Left kidney (tissue), 1 donor: ENCODE measurements at regions not wholly inside any gene's neighbourhood (a gene's known extent, or its start where the extent isn't known, plus 50 kb on each side); places are given as distances from the start of the nearest gene placed in this dataset.

Experiments
- DNase-seq: peaks from one replicate; pipeline ENCODE4 v3.0.0-alpha.2; 2013

DNA sequence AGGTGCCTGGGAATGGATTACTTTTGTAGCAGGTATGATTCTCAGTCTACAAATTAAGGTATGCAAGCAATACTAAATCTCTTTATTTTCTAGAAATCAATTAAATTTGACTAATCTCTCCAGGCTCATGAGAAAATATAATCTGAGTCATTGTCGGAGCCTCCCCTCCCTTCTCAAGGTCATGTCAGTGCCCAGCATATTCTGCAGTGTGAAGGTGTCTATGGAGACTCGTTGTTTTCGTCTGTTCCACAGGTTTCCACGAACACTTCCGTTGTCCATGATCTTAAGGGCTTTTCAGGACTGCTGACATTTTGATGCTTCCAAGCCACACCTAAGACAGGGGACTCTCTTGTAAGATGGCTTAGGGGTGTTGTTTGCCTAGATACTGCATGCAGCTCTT lies 56.6 kb upstream of the SCOC start:
- no peak for DNase-seq

GRCh38 chr4:140315970-140316369 lies 57.5 kb upstream of the SCOC start:
- no peak for DNase-seq

GRCh38 chr4:140315438-140315837 lies 58.0 kb upstream of the SCOC start:
- no peak for DNase-seq

- DNase-seq = no peak
These were observed 58.4 kb upstream of the SCOC start for GRCh38 chr4:140315019-140315418.

GRCh38 chr4:140312100-140312499 lies 61.3 kb upstream of the SCOC start:
- DNase-seq = no peak

DNA sequence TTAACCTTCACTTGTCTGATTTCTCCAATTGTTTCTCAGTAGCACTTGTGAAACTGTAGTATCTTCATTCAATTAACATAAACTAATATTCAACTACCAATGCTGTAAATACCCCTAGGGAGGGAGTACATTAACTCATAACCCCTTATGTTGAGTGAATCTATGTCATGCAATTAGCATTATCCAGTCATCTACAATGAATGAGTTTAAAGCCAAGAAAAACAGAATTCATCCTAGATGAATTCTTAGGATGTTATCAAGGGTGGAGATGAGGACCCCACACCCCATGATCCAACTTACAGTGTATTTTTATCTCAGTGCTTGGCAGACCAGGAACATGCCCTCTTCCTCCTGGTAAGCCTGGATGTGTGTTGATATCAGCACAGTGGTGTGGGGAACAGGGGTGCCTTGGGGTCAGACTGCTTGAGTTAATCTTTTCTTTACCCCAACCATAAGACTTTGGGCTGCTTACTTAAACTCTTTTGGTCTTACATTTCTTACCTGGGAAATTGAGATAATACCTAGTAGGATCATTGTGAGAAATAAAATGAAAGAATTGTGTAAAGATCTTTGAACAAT lies 62.1 kb upstream of the SCOC start:
- no peak for DNase-seq

DNA sequence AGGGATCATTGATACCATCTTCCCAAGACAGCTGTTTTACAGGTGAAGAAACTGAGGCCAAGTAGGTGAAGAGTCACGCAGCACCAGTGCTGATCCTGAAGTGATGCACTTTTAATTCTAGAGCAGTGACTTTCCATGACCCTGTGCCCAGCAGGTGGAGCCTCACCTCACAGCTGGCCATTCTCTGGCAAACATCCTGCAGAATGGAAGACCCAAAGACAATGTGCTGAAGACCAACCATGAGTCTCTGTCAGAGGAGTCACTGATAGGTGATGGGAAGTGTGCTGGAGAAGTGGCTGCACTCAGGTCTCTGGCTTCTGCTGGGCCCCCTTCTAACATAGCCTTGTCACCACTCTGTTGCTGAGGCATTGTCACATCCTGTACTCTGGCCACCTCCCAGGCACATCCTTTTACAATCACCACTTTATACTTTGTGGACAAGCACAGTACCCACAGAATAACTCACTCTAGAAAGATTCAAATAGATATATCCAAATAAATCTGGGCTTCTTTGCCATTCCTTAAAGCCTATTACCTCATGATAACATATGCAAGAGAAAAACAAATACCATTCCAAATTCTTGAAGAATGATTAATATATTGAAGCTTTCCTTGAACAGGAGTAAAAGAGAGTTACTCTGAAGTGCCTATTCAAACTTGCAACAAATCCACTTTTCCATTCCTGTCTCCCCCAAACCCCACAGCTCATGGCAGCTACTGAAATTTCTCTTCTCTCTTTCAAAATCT lies 64.1 kb upstream of the SCOC start:
- DNase-seq = no peak

DNA sequence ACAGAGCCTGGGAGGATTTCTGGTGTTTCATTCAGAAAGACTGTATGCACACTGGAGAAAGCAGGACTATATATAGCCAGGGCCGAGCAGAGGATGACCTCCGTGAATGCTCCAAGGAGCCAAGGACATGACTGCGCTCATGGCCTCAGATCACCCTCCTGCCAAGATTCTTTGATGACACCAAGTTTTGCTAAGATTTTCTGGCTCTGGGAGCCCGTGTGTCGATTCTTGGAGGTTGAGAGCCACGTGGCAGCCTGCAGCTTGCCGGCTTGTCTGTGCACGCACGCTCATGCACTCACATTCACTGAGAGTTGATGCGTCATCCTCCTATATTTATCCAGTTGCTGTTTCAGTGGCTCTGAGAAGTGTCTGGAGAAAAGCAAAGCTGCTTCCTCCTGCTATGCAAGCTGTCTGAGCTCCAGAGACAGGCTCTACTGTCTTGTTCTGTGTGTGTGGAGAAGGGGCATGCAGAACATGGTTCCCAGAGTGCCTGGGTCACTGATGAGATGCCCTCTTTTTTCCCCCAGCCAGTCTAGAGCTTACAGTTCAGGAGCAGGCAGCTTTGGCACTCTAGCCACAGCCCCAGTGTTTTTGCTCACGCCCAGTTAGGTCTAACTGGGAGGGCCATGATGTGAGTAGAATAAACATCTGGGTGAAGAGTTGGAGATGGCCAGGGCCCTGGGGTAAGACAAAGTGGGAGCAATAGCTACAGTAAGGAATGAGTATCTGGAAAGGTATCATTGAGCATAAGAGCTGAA lies 64.9 kb upstream of the SCOC start:
- DNase-seq = no peak

DNA sequence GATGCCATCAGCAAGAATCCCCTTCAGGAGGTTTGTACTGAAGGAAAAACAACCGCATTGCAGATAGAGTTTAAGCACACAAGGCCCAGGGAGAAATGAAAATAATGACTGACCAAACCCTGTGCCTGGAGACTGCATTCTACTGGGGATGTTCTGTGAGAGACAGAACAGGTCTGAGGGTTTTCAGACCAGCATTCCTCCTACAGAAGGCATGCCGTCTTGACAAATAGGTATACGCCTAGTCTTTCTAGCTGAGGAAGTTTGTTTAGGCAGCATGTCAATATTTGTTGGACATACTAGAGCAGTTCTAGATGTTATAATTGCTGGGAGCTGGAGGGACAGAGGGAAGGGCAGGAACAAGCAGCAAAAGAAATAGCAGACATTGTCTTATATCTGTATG lies 68.4 kb upstream of the SCOC start:
- no peak for DNase-seq

DNA sequence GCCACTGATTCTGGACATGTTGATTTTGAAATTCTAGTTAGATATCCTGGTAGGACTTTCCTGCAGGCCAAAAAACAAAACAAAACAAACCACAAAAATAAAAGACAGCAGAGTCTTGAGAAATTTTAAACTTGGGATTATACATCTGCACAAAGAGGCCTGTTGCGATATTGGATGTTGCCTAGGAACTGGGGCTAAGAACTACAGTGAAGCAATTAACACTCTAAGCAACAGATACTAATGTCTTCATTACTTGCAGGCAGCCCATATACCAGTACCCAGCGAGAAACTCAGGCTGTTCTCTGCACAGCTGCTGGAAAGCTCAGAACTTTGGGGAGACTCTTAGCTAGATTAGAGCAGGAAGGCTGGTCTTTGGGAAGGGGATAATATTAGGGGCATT lies 69.1 kb upstream of the SCOC start:
- no peak for DNase-seq

- DNase-seq = no peak
These were observed 71.1 kb upstream of the SCOC start for GRCh38 chr4:140302151-140302859.

GRCh38 chr4:140300271-140300970 lies 73.0 kb upstream of the SCOC start:
- no peak for DNase-seq

DNA sequence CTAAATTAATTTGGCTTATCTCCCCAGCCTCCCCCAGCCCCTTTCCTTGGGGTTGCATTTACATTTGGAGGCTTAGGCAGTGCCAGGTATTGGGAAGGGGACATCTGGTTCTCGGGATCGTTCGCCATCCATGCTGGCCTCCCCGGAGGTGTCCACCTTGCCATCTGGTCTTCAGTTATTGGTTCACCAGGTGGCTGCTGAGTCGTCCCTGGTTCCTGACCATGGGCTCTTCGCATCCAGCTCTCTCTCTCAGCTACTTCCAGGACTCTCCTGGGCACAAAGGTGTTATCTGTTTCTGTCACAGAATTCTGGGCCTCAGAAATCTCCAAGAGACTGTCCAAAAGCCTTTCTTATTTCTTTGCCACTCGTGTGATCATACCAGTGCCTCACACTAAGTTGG lies 75.4 kb upstream of the SCOC start:
- DNase-seq = no peak

DNA sequence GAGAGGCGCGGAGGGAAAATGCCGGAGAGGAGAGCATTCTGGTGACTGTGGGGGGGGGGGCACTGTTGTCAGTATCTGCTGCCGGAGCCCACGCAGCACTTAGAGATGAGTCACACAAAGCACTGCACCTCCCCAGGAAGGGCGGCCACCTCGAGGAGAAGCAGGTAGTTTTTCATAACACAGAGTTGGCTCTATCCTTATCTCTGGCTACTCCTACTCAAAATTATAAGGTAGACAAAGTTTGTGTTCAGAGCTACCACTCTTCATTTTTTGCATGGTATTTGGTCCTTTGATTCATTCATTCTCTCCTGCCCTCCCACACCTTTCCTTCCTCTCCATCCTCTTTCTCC lies 76.2 kb upstream of the SCOC start:
- no peak for DNase-seq

DNA sequence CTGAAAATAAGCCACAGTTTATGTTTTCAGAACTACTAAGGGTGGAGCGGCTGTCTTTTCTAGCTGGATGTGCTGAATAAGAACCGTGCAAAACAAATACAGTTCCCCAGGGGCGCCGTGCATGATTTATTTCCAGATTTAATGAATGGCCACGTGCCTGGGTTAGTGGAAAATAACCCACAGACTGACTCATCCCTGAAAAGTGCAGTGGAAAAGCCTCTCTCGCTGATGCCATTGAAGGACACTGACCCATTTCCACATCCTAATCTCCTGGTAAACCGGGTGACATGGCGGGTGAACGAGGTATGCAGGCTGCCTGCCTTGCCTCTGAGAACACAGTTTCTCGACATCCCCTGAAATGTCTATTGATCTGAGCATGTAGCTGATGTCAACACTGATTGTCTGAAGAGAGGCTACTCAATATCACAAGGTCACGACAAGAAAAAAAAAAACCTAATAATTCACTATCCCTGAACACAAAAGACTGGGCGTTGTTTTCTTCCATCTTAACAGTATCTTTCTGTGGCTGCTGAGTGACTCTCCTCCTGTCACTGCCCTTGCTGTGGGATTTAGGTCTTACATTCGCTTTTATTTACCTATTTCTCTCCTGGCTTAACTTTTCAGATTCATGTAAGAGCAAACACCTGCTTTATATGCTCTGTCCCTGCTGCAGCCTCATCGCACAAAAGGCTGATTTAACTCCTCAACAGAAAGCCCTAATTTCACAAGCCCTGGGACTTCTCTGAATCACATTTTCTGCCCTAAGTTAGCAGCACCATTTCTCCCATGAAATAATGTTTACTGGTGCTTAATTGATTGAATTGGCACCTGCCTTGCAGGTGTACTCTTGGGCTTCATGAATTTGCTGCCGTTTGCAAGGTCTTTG lies 76.9 kb upstream of the SCOC start:
- DNase-seq = no peak

- no peak for DNase-seq
These were observed 79.5 kb upstream of the SCOC start for GRCh38 chr4:140293979-140294378.

DNA sequence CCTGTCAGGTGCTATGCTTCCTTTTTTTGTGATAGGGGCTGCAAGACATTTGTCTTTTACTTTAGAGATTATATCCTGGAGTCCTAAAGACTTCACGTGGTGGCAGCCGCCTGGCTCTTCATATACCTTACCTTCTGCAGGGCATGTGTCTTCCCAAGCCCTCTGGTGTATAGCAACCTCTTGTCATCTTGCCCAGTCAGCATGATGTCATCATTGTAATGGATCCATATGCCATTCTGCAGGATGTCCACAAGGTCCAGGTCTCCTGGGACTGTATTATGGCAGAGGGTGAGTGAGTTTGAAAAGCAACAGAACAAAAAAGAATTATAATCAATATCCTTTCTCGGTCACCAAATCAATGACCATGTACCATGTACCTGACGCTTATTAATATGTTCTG lies 82.2 kb upstream of the SCOC start:
- no peak for DNase-seq

DNA sequence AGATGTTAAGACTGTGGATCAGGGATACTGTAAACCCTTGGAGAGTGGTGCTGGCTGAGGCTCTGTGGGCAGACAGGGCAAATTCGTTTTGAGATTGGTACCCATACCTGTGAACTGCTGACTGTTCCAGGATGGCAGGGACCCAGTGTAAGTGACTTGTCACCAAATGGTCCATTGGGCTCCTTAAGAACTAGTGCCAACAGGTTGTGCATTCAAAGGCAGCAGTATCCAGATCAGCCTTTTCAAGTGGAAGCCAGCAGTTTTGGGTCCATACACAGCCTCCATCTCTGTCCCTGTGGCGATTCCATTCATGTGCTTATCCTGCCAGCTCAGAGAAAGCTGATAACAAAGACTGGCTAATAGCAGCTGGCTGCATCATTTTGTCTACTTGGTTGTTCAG lies 84.0 kb upstream of the SCOC start:
- DNase-seq = no peak

DNA sequence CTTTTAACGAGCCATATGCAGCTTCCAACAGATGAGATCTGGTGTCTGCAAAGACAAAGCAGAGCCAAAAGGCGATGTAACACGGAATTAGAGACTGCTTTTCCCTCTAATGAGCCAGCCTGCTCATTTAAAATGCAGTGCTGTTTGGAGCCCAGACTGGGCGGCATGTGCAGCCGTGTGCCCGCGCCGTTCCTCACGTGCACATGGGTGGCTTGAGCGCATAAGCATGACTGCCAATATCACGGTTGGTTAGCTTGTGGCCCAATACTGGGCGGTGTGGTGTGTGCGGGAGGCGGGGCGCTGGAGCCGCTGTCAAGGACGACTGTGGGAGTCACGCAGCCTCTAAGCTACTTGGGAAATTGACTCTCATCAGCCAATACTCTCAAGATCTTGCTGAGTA lies 87.0 kb upstream of the SCOC start:
- DNase-seq = no peak

- DNase-seq = no peak
These were observed 89.0 kb upstream of the SCOC start for GRCh38 chr4:140284456-140284855.

DNA sequence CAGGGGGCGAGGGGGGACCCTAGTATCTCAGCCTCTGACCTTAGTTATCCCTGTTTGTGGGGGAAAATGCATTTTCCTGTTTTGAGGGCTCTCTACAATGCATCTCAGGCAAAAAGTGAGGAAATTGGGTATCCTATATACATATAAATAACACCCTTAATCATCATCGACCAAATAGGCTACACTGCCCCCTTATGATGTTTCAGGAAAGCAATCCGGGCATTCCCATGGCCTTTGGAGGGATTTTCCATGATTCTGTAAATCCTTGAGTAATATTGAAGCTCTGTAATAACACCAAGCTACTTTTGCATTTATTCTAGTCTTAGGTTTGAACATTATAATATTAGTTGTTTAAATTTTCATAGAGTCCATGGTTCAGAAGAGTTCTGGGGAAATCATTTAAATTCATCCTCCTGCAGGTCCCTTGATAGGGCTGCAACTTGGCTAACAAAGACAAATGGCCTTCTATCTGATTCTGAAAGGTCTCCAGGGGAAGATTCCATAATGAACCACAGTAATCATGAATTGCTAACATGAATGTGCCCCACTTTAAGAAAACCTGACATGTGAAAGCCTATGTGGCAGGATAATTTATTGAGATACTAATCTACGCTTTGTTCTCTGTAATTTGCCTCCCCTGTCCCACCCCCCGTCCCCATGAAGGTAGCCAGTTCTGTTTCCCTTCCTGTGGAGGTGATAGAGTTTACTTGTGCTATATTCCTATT lies 91.5 kb upstream of the SCOC start:
- no peak for DNase-seq
